ENCODE measurements at regions not wholly inside any gene's neighbourhood (a gene's known extent, or its start where the extent isn't known, plus 50 kb on each side); places are given as distances from the start of the nearest gene placed in this dataset.

GRCh38 chr4:42311591-42311990 is 85.7 kb upstream of the SHISA3 start:
- no peak for TF ChIP-seq CTCF (conservative IDR thresholded peaks at IDR 0.05; ENCODE audit: low read length)
- no peak for TF ChIP-seq EZH2phosphoT487 (IDR thresholded peaks at IDR 0.05; ENCODE audit: borderline replicate concordance)
